ENCODE measurements at regions not wholly inside any gene's neighbourhood (a gene's known extent, or its start where the extent isn't known, plus 50 kb on each side); places are given as distances from the start of the nearest gene placed in this dataset.

- TF ChIP-seq PRDM15 (CRISPR knock-in tag; IDR thresholded peaks at IDR 0.05): no peak
- TF ChIP-seq SMARCE1 (IDR thresholded peaks at IDR 0.05; ENCODE audit: borderline replicate concordance): no peak
- TF ChIP-seq KLF11 (CRISPR knock-in tag; IDR thresholded peaks at IDR 0.05): no peak
- TF ChIP-seq GATAD1 (CRISPR knock-in tag; IDR thresholded peaks at IDR 0.05): no peak
- no peak for TF ChIP-seq MED8 (CRISPR knock-in tag; IDR thresholded peaks at IDR 0.05; ENCODE audit: insufficient replicate concordance)
- TF ChIP-seq GMEB2 (CRISPR knock-in tag; IDR thresholded peaks at IDR 0.05; ENCODE audit: low read depth): no peak
- TF ChIP-seq ZNF850 (CRISPR knock-in tag; conservative IDR thresholded peaks at IDR 0.05): no peak
- TF ChIP-seq ZNF121 (CRISPR knock-in tag; IDR thresholded peaks at IDR 0.05): no peak
- TF ChIP-seq TP53 (CRISPR knock-in tag; conservative IDR thresholded peaks at IDR 0.05): no peak
- no peak for TF ChIP-seq PHF5A (CRISPR knock-in tag; IDR thresholded peaks at IDR 0.05; ENCODE audit: low read depth, unreplicated experiment)
- no peak for TF ChIP-seq FOXA1 (IDR thresholded peaks at IDR 0.05)
- no peak for TF ChIP-seq FOXA1 (CRISPR knock-in tag; IDR thresholded peaks at IDR 0.05)
These were observed 1277.9 kb upstream of the TENM4 start (continued) for GRCh38 chr11:80718611-80719291.
